Hepatocyte (in vitro differentiated cells): ENCODE measurements at regions not wholly inside any gene's neighbourhood (a gene's known extent, or its start where the extent isn't known, plus 50 kb on each side); places are given as distances from the start of the nearest gene placed in this dataset.

ENCODE experiments used
- CTCF ChIP-seq: fragments of 200-600 bp; sonication (generic); IDR thresholded peaks from 2 replicates; pipeline ENCODE4 v1.5.1; 2016; ENCODE audit warnings: antibody characterized with exemption, mild to moderate bottlenecking; ENCODE audit not compliant: poor library complexity
- EZH2 ChIP-seq: fragments of 200-600 bp; sonication (generic); IDR thresholded peaks from 2 replicates; pipeline ENCODE4 v1.6.1; 2016; ENCODE audit warnings: antibody characterized with exemption, mild to moderate bottlenecking, borderline replicate concordance
- EZH2phosphoT487 ChIP-seq: fragments of 200-600 bp; sonication (generic); IDR thresholded peaks from one replicate; pipeline ENCODE4 v1.6.1; 2018; ENCODE audit warnings: antibody characterized with exemption, mild to moderate bottlenecking, low read depth, moderate library complexity; ENCODE audit not compliant: unreplicated experiment, severe bottlenecking

GRCh38 chr6:9197726-9198125, 762.4 kb upstream of the SLC35B3 start:
- TF ChIP-seq CTCF (no peak), EZH2phosphoT487 (no peak), EZH2 (no peak)
